BJ (cell line): ENCODE measurements at regions not wholly inside any gene's neighbourhood (a gene's known extent, or its start where the extent isn't known, plus 50 kb on each side); places are given as distances from the start of the nearest gene placed in this dataset.
"Not testable (repeated sequence)": the region's sequence is repeated elsewhere in the genome, so short reads cannot be mapped to it uniquely, and the experiment has no call there.

Experiments used
- CTCF ChIA-PET: fragments of 350-600 bp; formaldehyde crosslinking; extraction: SDS; loops from one replicate; lab custom pipeline; 2021; ENCODE audit warnings: antibody characterized with exemption, inconsistent platforms; lab: Yijun Ruan, JAX
- POLR2A ChIA-PET: fragments of 300-600 bp; sonication (Branson Sonifier 250); formaldehyde crosslinking; extraction: SDS; loops from one replicate; lab custom pipeline; 2021; ENCODE audit warnings: antibody characterized with exemption; lab: Charles Lee
- DNase-seq: peaks from one replicate; pipeline ENCODE4 v3.0.0-alpha.2; 2011; ENCODE audit warnings: low read depth
- H3K27me3 ChIP-seq: 2 replicates; pipeline ENCODE4 v1.6.0; 2011; ENCODE audit warnings: low read length; ENCODE audit not compliant: control insufficient read depth, insufficient read depth
- H3K36me3 ChIP-seq: 2 replicates; pipeline ENCODE4 v1.5.1; 2011; ENCODE audit warnings: low read length; ENCODE audit not compliant: control insufficient read depth, insufficient read depth
- H3K4me3 ChIP-seq: 2 replicates; pipeline ENCODE4 v1.5.1; 2011; ENCODE audit warnings: low read depth, mild to moderate bottlenecking, control low read depth, low read length
- TF ChIP-seq, protein P1 (sequence below): IDR thresholded peaks from 2 replicates; pipeline ENCODE4 v1.5.1; 2011; ENCODE audit warnings: low read depth, mild to moderate bottlenecking, control low read depth, inconsistent platforms, low read length, moderate library complexity; ENCODE audit not compliant: insufficient read depth

DNA sequence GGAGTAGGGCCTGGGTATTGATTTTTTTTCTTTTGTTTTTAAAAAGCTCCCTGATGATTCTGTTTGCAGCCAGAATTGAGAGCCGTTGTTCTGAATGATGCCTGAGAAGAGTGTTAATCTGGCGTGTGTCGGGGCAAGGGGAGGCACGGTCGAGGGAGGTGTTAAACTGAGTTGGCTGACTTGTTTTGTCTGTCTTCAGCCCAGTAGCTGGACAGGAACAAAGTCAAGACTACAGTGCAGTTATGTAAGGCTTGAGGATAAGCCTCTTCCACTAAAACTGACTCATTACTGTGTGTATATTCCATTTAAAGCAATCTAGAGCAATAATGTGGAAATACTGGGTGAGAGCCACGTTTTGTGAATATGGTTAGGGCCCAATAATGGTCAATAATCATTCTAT is 119.0 kb upstream of the DLG1 start:
- Histone ChIP-seq H3K4me3 (no peak overlapping the region), H3K36me3 (no peaks in the 10 kb centered on the region), H3K27me3 (peaks cover 17% of the 10 kb centered on the region)
- TF ChIP-seq, protein P1, sequence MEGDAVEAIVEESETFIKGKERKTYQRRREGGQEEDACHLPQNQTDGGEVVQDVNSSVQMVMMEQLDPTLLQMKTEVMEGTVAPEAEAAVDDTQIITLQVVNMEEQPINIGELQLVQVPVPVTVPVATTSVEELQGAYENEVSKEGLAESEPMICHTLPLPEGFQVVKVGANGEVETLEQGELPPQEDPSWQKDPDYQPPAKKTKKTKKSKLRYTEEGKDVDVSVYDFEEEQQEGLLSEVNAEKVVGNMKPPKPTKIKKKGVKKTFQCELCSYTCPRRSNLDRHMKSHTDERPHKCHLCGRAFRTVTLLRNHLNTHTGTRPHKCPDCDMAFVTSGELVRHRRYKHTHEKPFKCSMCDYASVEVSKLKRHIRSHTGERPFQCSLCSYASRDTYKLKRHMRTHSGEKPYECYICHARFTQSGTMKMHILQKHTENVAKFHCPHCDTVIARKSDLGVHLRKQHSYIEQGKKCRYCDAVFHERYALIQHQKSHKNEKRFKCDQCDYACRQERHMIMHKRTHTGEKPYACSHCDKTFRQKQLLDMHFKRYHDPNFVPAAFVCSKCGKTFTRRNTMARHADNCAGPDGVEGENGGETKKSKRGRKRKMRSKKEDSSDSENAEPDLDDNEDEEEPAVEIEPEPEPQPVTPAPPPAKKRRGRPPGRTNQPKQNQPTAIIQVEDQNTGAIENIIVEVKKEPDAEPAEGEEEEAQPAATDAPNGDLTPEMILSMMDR = no peak
- DNase-seq = no peak
- CTCF ChIA-PET = interaction anchor here (0.8 to 1.0 kb wide), 2 partner anchors 8 to 19 kb away, joined by 3 read pairs; no protein-coding TSS in a partner anchor
- POLR2A ChIA-PET = no interaction called here

DNA sequence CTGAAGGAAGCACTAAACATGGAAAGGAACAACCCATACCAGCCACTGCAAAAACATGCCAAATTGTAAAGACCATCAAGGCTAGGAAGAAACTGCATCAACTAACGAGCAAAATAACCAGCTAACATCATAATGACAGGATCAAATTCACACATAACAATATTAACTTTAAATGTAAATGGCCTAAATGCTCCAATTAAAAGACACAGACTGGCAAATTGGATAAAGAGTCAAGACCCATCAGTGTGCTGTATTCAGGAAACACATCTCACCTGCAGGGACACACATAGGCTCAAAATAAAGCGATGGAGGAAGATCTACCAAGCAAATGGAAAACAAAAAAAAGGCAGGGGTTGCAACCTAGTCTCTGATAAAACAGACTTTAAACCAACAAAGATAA is 113.5 kb upstream of the DLG1 start:
- POLR2A ChIA-PET, CTCF ChIA-PET, H3K4me3 ChIP-seq, H3K36me3 ChIP-seq, H3K27me3 ChIP-seq, DNase-seq: not testable (repeated sequence)

DNA sequence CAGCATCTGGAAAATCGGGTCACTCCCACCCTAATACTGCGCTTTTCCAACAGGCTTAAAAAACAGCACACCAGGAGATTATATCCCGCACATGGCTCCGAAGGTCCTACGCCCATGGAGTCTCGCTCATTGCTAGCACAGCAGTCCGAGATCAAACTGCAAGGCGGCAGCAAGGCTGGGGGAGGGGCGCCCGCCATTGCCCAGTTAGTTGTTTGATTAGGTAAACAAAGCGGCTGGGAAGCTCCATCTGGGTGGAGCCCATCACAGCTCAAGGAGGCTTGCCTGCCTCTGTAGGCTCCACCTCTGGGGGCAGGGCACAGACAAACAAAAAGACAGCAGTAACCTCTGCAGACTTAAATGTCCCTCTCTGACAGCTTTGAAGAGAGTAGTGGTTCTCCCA is 111.8 kb upstream of the DLG1 start:
- H3K4me3 ChIP-seq, DNase-seq, H3K27me3 ChIP-seq, H3K36me3 ChIP-seq, POLR2A ChIA-PET, CTCF ChIA-PET: not testable (repeated sequence)

DNA sequence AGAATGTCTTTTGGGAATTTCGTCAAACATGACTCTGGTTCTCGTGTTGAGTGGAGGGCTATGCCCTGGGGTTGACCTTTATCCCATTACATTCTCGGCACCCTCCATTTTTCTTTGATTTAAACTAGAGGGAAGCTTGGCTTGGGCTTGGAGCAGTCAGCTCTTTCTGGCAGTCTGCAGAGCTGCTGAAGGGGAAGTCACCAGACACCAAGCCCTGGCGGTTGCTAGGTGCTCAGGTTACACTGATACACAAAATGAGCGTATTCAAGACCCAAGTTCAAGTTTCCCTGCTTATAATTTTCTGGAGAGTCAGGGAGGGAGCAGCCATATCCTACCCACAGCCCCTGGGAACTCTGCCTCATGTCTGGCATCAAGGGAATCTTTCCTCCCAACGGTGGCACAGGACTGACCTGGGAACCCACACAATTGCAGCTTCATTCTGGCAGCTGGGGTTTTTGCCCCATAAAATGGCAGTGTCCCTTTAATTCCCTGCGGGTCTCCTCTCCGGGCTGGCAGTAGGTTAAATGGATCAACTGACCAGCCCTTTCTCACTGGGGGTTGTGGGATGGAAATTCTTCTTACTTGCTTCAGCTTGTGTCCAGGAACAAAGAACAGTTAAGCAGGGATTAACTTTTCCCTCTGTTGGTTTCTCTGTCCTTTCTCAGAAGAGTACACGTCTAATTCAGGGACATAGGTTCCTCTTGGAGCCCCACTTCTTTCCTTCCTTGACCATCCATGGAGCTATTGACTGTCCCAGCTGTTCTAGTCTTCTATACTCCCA is 110.0 kb upstream of the DLG1 start:
- DNase-seq = no peak
- ChIA-PET CTCF (interaction anchor here (0.5 to 1.4 kb wide), 3 partner anchors 10 to 16 kb away, joined by 3 to 4 read pairs (median 3); no protein-coding TSS in a partner anchor), POLR2A (no interaction called here)
- Histone ChIP-seq H3K4me3 (no peak overlapping the region), H3K36me3 (no peaks in the 10 kb centered on the region), H3K27me3 (no peaks in the 10 kb centered on the region; the same call in 1 of the 2 replicates)
- TF ChIP-seq, protein P1 = no peak

DNA sequence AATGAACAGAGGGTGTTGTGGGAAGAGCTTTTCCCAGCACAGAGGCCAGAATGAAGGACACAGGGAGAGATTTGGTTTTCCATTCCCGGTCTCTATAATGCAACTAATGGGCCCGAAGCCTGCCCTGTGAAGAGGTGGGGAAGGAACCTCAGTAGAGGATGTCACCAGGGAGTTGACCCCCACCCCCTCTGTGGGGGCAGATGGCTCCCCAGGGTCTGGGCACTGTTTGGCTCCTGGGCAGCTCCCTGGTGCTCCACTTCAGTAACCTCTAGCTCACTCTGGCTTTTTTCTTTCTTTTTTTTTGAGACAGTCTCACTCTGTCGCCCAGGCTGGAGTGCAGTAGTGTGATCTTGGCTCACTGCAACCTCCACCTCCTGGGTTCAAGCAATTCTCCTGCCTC is 109.1 kb upstream of the DLG1 start:
- TF ChIP-seq, protein P1 = no peak
- ChIA-PET CTCF (interaction anchor here (0.5 kb wide), 1 partner anchor 16 kb away, joined by 3 read pairs; no protein-coding TSS in a partner anchor), POLR2A (no interaction called here)
- DNase-seq = no peak
- Histone ChIP-seq H3K27me3 (no peaks in the 10 kb centered on the region; the same call in 1 of the 2 replicates), H3K4me3 (no peak overlapping the region), H3K36me3 (no peaks in the 10 kb centered on the region)

DNA sequence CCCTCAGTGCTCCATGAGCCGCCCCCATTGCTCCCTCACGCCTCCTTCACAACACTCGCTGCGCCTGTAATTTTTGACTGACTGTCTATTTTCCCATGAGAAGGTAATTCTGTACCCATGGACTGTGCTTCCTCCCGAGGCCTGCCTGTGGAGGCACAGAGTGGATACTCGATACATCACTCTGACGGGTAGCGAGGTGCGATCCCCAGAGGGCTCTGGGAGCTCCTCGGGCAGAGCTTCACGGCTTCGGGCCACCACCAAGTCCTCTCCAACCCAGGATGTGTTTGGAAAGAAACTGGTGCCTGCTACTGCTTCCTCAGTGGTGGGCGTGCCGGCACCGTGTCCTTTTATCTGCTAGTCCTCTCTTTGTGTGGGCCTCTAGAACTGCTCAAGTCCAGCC is 108.6 kb upstream of the DLG1 start:
- H3K4me3 ChIP-seq = no peak overlapping the region
- POLR2A ChIA-PET = no interaction called here
- H3K27me3 ChIP-seq = no peaks in the 10 kb centered on the region; the same call in 1 of the 2 replicates
- H3K36me3 ChIP-seq = no peaks in the 10 kb centered on the region
- DNase-seq = no peak
- CTCF ChIA-PET = no interaction called here
- TF ChIP-seq, protein P1 = no peak
